GM18867 (cell line): ENCODE measurements at regions not wholly inside any gene's neighbourhood (a gene's known extent, or its start where the extent isn't known, plus 50 kb on each side); places are given as distances from the start of the nearest gene placed in this dataset.

Experiments
- ATAC-seq: cut with Tn5 transposase; IDR thresholded peaks from one replicate; pipeline ENCODE4 v1.9.1; 2021; ENCODE audit warnings: mild to moderate bottlenecking, moderate library complexity; ENCODE audit not compliant: unreplicated experiment

DNA sequence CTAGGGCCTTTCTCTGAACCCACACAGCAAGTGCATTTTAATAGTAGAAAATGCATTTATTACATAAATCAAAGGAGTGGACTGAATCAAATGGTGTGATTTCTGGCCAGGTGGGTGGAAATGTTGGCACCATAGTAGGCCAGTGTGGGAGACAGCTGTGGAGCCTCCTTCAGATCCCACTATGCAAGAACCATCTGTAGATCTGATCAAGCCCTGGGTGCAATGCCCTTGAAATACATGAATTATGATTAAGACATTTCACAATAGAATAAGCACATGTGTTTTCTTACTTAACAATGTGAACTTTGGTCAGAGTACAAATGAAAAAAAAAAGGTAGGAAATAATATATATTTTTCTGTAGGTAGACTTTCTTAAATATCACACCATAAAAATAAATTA lies 204.3 kb downstream of the PCDH7 start:
- no peak for ATAC-seq

GRCh38 chr4:30929649-30930048 lies 209.5 kb downstream of the PCDH7 start:
- no peak for ATAC-seq

GRCh38 chr4:30930276-30930675 lies 210.1 kb downstream of the PCDH7 start:
- ATAC-seq: no peak

DNA sequence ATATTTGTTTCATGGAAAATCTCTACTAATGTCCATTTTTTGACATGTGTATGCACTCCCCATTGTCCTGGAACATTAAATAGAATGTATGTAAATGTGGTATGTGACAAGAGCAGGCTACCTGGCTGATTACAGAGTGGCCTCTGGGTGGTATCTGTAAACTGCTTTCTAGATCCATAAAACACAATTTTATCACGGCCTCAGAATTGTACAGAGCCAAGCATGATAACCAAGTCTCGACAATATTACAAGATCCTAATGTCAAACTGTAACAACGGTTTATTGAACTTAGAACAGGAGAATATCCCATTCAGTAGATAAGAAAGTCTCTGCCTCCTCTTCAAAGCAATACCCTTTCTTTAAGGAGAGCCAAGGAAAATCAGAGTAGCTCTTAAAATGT lies 212.4 kb downstream of the PCDH7 start:
- ATAC-seq: no peak

- ATAC-seq: no peak
These were observed 218.9 kb downstream of the PCDH7 start for GRCh38 chr4:30939069-30939468.

- no peak for ATAC-seq
These were observed 219.5 kb downstream of the PCDH7 start for GRCh38 chr4:30939684-30940083.

DNA sequence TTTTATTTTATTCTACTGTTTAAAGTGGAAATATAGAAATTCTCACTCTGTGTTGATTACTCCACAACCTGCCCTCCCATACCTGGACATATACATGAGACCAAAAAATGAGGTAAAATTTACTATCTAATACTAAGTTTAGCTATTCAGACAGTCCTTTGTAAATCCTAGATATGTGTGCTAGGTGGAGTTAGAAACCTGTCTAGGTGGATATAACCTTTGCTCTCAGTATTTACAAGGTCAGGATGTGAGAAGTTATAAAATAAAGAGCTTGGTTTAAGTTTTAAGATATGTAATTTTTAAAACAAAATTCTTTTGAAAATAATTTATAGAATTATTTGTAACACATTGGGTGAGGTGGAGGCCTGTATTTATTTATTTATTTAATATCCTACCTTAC lies 221.5 kb downstream of the PCDH7 start:
- ATAC-seq: no peak

DNA sequence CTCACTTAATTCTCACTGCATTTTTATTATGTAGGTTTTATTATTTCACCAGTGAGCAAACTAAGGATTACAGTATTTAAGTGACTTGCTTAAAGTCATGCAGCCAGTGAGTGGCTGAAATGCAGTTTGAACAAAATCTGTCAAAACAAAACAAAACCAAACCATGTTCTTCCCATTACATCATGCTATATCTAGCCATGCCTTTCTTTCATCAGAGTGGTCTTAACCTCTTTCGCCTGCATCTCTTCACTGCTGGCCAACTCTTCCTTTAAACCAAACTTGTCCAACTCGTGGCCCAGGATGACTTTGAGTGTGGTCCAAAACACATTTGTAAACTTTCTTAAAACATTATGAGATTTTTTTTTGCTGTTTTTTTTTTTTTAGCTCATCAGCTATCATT lies 223.2 kb downstream of the PCDH7 start:
- no peak for ATAC-seq

- no peak for ATAC-seq
These were observed 225.4 kb downstream of the PCDH7 start for GRCh38 chr4:30945586-30945985.

DNA sequence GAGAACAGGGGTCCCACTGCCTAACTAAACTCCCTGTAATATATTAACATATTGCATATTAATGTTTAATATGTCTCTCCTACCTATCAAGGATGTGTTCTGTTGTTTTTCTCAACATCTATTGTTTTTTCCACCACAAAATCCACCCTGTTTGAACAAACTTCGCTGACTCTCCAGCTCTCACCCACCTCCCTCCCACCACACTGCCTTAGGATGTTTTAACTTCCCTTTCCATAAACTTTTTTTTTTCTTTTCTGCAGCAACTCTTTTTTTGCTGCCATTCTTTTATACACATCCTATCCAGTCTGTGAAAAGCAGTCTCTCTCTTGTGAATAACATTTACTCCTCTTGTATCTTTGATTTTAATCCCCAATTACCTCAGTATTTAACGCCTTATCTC lies 226.1 kb downstream of the PCDH7 start:
- no peak for ATAC-seq

DNA sequence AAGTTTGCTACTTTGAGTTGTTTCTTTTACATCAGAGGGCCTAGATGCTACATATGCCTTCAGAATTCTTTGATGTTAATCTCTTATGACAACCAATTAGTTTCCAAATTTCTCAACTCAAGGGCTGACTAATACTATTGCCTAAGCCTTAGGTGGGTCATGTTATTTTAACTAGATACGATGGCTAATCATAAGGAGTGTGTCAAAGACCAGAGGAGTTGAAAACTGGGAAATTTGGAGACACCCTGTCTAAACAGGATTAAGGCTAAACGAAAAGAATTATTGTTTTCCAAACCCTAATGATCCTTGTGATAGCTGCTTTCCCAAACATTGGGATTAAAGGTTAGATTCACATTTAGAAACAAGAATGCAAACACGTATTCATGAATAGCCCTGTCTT lies 228.5 kb downstream of the PCDH7 start:
- ATAC-seq: no peak

DNA sequence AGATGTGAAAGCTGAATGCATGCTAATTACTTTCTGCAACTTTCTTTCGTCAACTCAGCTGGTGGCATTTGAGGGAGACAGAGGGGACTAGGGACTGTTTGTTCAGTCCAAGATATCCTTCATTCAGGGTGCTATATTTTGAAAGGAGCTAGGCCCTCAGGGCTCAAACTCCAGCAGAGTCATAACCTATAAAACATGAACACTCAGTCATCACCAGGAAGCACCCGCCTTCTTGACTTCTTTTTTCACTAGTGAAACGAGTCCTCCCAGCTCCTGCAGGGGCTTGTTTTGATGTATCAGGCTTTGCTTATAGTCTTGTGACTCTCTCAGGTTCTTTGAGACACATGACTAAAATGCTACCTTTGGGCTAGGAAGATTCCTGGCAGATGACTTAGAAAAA lies 230.6 kb downstream of the PCDH7 start:
- no peak for ATAC-seq

DNA sequence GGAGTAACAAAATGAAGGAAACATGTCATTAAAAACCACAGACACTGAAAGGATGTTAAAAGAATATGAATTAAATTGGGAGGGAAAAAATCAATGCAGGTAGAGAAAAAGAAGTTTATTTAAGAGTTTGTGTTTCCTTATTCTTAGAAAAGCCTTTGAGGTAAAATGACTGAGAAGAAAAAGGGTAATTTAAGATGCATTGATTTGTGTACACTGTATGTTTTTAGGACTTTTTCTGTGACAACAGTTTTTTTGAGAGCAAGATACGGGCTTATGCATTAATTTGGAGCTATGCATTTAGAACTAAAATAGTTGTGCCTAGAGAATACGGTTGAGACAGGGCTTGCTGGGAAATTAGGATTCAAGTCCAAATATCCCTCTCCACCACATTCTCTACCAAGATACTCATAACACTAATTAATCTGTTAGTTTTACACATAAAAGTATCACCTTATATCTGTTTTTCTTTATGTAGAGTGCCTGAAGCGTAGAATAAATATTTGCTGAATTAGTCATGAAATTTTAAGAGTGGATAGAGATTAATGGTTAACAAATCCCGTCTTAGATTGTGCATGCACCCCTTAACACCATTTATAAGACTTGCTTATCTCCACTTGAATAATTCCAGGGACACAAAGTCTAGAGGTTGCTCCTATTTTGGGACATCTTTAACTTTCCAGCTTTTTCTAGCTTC lies 232.5 kb downstream of the PCDH7 start:
- no peak for ATAC-seq

- no peak for ATAC-seq
These were observed 233.6 kb downstream of the PCDH7 start for GRCh38 chr4:30953799-30954198.

DNA sequence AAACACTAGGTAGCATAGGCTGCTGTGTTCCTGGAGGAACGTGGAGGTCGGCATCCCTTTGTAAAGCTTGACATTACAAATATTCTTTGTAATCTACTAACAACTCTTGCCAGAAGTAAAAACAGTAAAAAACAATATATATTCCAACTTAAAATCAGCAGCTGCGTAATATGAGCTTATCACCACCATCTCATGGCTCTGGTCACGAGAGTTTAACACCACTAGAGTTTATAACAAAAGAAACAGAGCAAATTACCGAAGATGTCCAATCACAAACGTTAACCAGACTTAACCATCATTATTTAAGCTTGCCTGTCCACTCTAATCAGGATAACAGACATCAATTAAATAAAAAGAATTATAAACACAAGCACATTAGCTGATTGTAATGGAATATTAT lies 236.7 kb downstream of the PCDH7 start:
- no peak for ATAC-seq

GRCh38 chr4:30957706-30958105 lies 237.5 kb downstream of the PCDH7 start:
- no peak for ATAC-seq

DNA sequence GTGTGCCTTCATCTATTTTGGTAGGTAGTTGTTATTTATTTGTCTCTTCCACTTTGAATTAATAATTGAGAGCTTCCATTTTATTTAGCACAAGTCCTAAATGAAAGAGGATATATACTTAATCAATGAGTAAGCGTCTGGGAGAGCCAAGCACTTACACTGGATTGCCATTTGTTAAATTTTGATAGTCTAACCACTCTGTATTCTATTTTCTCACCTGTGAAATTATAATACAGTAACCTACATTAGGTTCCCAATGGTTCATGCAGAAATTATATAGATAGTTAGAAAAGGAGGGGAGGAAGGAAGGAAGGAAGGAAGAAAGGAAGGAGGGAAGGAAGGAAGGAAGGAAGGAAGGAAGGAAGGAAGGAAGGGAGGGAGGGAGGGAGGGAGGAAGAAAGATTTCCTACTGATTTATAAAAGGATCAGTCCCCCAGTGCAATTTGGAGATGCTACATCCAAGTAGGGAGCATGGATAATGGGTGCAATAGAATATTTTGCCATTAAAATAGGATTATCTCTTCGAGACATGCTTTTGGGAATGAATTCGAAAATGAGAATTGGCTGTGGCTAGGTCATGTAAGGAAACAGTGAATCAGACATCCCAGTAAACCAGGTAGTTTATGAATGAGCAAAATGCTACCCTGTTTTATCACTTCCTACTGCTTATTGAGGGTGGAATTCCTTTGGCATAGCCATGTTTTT lies 239.8 kb downstream of the PCDH7 start:
- ATAC-seq: no peak

DNA sequence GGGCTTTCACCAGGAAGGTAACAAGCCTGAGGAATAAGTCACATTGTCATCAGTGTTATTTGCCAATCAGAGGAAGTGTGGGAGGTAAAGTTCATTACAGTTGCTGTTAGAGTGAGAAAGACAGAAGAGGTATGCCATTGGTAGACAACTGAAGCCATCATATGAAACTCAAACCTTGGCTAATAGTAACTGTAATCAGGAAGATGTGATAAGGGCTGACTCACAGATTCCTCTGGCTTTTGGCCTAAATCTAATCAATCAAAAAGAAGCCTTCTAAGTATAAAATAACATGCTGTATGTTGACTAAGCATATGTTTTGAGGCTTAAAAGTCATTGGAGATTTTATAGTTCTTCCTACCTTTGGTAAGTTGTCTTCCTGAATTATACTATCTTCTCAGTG lies 242.8 kb downstream of the PCDH7 start:
- no peak for ATAC-seq

DNA sequence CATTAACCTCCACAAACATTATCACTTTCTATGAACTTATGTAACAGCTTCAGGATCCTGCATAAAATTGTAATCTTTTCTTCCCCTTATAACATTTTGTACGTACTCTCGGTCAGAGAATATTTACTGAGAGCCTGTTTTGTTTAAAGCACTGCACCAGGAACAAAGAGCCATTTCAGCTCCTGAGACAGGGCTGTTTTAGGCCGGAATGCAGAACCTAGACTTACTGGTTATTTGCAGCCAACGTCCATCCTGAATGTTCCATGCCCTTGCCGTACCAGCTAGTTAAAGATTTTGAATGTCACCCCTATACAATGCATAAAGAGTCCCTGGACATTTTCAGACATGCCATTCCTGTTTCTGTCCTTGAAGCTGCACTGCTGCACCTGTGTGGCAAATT lies 248.8 kb downstream of the PCDH7 start:
- no peak for ATAC-seq

- no peak for ATAC-seq
These were observed 252.4 kb downstream of the PCDH7 start for GRCh38 chr4:30972542-30972941.

DNA sequence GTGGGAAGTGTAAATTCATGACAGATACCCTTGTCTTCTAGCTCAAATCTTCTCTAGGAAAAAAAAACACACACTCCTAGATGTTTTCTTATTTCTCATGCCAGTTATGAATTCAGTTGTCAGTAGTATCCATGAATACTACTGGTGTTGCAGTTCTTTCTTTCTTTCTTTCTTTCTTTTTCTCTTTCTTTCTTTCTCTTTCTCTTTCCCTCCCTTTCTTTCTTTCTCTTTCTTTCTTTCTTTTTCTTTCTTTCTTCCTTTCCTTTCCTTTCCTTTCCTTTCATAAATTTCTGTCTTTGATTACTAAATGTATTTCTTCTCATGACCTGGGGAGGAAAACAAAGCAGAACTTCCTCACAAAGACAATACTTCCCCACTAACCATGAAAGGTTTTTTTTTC lies 253.8 kb downstream of the PCDH7 start:
- ATAC-seq: no peak

DNA sequence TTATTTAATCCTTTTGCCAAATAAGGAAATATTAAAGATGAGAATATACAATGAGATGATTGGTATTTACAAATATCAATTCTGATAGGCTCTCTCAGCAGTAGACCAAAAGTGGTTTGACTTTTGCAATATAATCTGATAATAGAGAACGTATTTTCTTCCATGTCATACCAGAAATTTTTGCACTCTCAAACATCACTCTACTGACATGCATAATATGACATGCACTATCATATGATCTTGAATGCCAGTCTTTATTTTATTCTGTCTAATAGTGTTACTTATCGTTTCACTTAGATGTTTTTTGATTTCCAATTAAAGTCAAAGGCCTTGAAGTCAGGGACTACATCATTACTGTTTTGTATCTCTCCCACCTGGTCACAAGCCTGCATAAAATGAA lies 259.2 kb downstream of the PCDH7 start:
- no peak for ATAC-seq

DNA sequence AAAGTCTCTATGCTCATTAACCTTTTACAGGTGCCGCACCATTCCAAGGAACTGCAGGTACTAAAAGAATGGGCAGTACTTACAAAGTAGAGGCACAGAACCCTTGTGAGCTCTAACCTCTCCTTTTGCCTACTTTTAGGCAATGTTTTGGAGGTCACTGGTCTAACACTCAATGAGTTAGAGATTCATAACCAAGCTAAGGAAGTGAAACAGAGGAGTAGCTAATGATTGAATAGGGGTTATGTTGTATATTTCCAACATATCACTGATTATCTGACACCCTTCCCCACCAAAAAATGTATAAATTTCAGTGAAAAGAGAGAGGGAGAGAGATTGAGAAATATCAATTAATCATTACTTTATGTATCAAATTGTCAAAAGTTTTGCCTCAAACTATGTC lies 269.3 kb downstream of the PCDH7 start:
- ATAC-seq: no peak
